ENCODE measurements at regions not wholly inside any gene's neighbourhood (a gene's known extent, or its start where the extent isn't known, plus 50 kb on each side); places are given as distances from the start of the nearest gene placed in this dataset.

DNA sequence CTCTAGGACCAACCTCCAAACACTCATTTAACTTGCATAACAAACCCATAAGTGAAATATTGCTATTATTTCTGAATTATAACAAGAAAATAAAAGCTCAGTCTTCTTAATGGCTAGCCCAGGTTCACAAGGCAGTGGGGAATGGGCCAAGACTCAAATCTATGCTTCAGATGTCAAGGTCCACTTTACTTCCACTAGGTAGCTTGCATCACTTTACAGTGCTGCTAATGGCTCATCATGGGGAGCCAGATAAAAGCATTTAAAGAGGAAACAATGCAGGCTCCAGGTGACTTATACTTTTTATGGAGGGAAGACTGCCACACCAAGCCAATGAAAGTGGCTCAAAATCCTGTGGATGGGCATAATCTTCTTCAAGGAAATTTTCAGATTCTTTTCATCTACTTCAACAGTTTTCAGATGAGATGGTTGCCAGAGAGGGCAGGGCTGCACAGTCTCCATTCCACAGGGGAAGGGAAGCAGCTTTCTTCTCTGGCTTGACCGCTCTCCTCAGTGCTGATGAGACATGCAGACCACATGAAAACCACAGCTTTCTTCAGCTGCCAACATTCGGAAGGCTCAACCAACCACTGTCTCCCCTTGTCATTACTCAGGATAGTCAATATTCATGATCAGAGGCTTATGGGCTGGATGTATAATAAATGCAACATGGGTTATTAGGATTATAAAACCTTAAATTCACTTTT is 361.9 kb upstream of the MEX3C start:
- ChIA-PET CTCF (no interaction called here), POLR2A (no interaction called here)
- no peaks in the 10 kb centered on the region for H3K36me3 Mint-ChIP-seq (ENCODE audit: low read depth)
- ATAC-seq (ENCODE audit: low read depth), result no peak
- H3K9me3 Mint-ChIP-seq, result peaks cover 3% of the 10 kb centered on the region
- intact Hi-C loops (cut with micrococcal nuclease), result no loop called here
- TF ChIP-seq, protein P1, sequence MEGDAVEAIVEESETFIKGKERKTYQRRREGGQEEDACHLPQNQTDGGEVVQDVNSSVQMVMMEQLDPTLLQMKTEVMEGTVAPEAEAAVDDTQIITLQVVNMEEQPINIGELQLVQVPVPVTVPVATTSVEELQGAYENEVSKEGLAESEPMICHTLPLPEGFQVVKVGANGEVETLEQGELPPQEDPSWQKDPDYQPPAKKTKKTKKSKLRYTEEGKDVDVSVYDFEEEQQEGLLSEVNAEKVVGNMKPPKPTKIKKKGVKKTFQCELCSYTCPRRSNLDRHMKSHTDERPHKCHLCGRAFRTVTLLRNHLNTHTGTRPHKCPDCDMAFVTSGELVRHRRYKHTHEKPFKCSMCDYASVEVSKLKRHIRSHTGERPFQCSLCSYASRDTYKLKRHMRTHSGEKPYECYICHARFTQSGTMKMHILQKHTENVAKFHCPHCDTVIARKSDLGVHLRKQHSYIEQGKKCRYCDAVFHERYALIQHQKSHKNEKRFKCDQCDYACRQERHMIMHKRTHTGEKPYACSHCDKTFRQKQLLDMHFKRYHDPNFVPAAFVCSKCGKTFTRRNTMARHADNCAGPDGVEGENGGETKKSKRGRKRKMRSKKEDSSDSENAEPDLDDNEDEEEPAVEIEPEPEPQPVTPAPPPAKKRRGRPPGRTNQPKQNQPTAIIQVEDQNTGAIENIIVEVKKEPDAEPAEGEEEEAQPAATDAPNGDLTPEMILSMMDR (IDR thresholded peaks at IDR 0.05), result no peak
- no peak overlapping the region for H3K4me3 Mint-ChIP-seq
- no peak for DNase-seq
- H3K27me3 Mint-ChIP-seq, result peaks cover 2% of the 10 kb centered on the region
- H3K27ac Mint-ChIP-seq, result no peak overlapping the region
- H3K4me1 Mint-ChIP-seq, result no peaks in the 10 kb centered on the region

DNA sequence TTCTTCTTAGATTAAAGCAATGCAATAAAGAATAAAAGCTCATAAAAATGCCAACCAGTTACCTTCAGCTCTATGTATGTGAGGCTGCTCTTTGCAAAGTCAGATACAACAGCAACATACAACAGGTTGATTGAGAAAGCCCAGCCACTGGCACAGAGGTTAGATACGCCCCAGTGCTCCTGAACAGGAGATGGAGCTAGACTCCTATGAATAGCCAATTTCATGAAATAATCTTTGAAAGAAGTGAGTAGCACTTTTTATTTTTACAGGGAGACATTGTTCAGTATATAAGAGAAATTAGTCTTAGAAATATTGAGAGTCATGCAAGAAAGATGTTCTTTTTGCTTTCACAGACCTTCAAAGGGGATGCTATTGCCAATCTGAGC is 362.4 kb upstream of the MEX3C start:
- CTCF ChIA-PET, result no interaction called here
- peaks cover 2% of the 10 kb centered on the region for H3K9me3 Mint-ChIP-seq
- H3K27ac Mint-ChIP-seq, result no peak overlapping the region
- H3K27me3 Mint-ChIP-seq, result peaks cover 2% of the 10 kb centered on the region
- TF ChIP-seq, protein P1 (IDR thresholded peaks at IDR 0.05), result no peak
- intact Hi-C loops (cut with micrococcal nuclease), result no loop called here
- no peaks in the 10 kb centered on the region for H3K36me3 Mint-ChIP-seq (ENCODE audit: low read depth)
- no peak overlapping the region for H3K4me3 Mint-ChIP-seq
- DNase-seq (no peak), ATAC-seq (ENCODE audit: low read depth) (no peak)
- POLR2A ChIA-PET, result no interaction called here
- no peaks in the 10 kb centered on the region for H3K4me1 Mint-ChIP-seq

DNA sequence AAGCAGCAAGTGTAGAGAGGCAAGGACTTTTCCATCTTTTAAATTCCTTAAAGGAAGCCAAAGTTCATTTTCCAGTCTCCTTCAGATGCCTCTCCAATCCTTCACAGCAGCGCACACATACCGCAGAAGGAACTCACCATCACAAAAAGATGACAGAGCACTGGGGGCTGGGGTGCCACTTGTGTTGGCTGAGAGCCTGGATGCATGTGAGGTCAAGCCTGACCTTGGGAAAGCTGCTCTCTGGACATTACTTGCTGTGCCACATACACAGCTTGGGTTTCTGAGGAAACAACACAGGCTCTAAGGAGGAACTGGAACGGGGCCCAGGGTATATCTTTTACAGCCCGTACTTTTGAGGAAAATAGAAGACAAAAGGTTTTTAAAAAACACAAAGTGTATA is 364.3 kb upstream of the MEX3C start:
- no peaks in the 10 kb centered on the region for H3K9me3 Mint-ChIP-seq
- intact Hi-C loops (cut with micrococcal nuclease), result no loop called here
- POLR2A ChIA-PET, result no interaction called here
- H3K4me3 Mint-ChIP-seq, result no peak overlapping the region
- no peak for DNase-seq
- peaks cover 2% of the 10 kb centered on the region for H3K27me3 Mint-ChIP-seq
- TF ChIP-seq, protein P1 (IDR thresholded peaks at IDR 0.05), result no peak
- no peaks in the 10 kb centered on the region for H3K36me3 Mint-ChIP-seq (ENCODE audit: low read depth)
- CTCF ChIA-PET, result no interaction called here
- no peak overlapping the region for H3K27ac Mint-ChIP-seq
- ATAC-seq (ENCODE audit: low read depth), result no peak
- no peaks in the 10 kb centered on the region for H3K4me1 Mint-ChIP-seq

- TF ChIP-seq, protein P1 (IDR thresholded peaks at IDR 0.05), result no peak
- ChIA-PET POLR2A (no interaction called here), CTCF (no interaction called here)
- Mint-ChIP-seq H3K27ac (no peak overlapping the region), H3K4me1 (no peaks in the 10 kb centered on the region), H3K27me3 (peaks cover 2% of the 10 kb centered on the region), H3K36me3 (ENCODE audit: low read depth) (no peaks in the 10 kb centered on the region), H3K9me3 (no peaks in the 10 kb centered on the region), H3K4me3 (no peak overlapping the region)
- DNase-seq (no peak), ATAC-seq (ENCODE audit: low read depth) (no peak)
- intact Hi-C loops (cut with micrococcal nuclease), result no loop called here
Observed at GRCh38 chr18:51562866-51563265, 365.4 kb upstream of the MEX3C start.

DNA sequence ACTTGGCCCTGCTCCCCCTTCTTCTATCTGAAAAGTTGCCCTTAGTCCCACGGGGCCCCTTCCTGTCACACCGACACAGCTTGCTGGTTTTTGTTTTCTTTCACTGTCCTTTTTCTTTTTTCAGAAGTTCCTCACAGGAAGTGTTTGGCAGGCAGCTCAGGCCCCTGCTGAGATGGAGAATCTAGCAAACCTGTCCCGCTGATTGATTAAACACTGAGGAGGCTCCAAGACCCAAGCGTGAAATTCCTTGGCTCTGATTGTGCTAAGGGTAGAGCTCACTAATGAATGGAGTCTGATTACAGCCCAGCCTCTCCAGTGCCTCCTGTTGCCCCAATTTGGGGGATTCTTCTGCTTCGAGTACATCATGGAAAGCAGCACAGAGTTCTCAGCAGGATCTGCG is 365.9 kb upstream of the MEX3C start:
- H3K9me3 Mint-ChIP-seq, result no peaks in the 10 kb centered on the region
- intact Hi-C loops (cut with micrococcal nuclease), result no loop called here
- no peaks in the 10 kb centered on the region for H3K4me1 Mint-ChIP-seq
- no peak for ATAC-seq (ENCODE audit: low read depth)
- H3K27ac Mint-ChIP-seq, result no peak overlapping the region
- CTCF ChIA-PET, result no interaction called here
- H3K27me3 Mint-ChIP-seq, result peaks cover 2% of the 10 kb centered on the region
- TF ChIP-seq, protein P1 (IDR thresholded peaks at IDR 0.05), result no peak
- H3K36me3 Mint-ChIP-seq (ENCODE audit: low read depth), result no peaks in the 10 kb centered on the region
- POLR2A ChIA-PET, result no interaction called here
- no peak for DNase-seq
- H3K4me3 Mint-ChIP-seq, result no peak overlapping the region

Data from activated B cell treated with CpG ODN at 0.5 μM for 24 hours (primary cell).